Transverse colon (tissue), 4 donors: ENCODE measurements at regions not wholly inside any gene's neighbourhood (a gene's known extent, or its start where the extent isn't known, plus 50 kb on each side); places are given as distances from the start of the nearest gene placed in this dataset.

Source experiments
- DNase-seq: peaks from one replicate; pipeline ENCODE4 v3.0.0-alpha.2; 2019
- H3K27ac ChIP-seq, 4 donors: fragments of 200-600 bp; sonication (generic); 2 replicates each; pipeline ENCODE4 v1.5.1; 2016 to 2018; ENCODE audit warnings: inconsistent platforms in 4 of 4
- H3K27me3 ChIP-seq: fragments of 200-600 bp; sonication (generic); 2 replicates; pipeline ENCODE4 v1.5.1; 2017; ENCODE audit warnings: inconsistent platforms
- H3K36me3 ChIP-seq, 4 donors: fragments of 200-600 bp; sonication (generic); 2 replicates each; pipeline ENCODE4 v1.5.1; 2017 to 2019; ENCODE audit warnings: inconsistent platforms in 4 of 4
- H3K4me1 ChIP-seq, 4 donors: fragments of 200-600 bp; sonication (generic); 2 replicates each; pipeline ENCODE4 v1.5.1; 2017 to 2020; ENCODE audit warnings: inconsistent platforms in 4 of 4
- H3K4me3 ChIP-seq, 4 donors: fragments of 200-600 bp; sonication (generic); 1 replicate in 1 of 4; 2 replicates in 3 of 4; pipeline versions ENCODE4 v1.5.1 to v1.6.1; 2017 to 2019; ENCODE audit warnings: inconsistent platforms in 4 of 4
- H3K9me3 ChIP-seq, 2 donors: fragments of 200-600 bp; sonication (generic); 2 replicates each; pipeline ENCODE4 v1.5.1; 2017 to 2019; ENCODE audit warnings: inconsistent platforms in 2 of 2
- CTCF ChIP-seq, 5 experiments: fragments of 200-600 bp in 3 of 5; fragments of 450-650 bp in 2 of 5; sonication (generic) in 3 of 5; IDR thresholded peaks; 1 replicate in 2 of 5; 2 replicates in 3 of 5; pipeline ENCODE4 v1.5.1; 2016 to 2017; ENCODE audit warnings: antibody characterized with exemption in 5 of 5, inconsistent platforms in 3 of 5, mild to moderate bottlenecking in 2 of 5, moderate library complexity in 1 of 5
- EP300 ChIP-seq: sonication (generic); formaldehyde crosslinking; IDR thresholded peaks from one replicate; pipeline ENCODE4 v1.6.1; 2017; ENCODE audit warnings: antibody characterized with exemption, low read depth
- POLR2A ChIP-seq: fragments of 450-650 bp; IDR thresholded peaks from one replicate; pipeline ENCODE4 v1.6.1; 2016; ENCODE audit warnings: antibody characterized with exemption, mild to moderate bottlenecking, moderate library complexity
- POLR2AphosphoS5 ChIP-seq, 3 donors: sonication (generic); formaldehyde crosslinking; IDR thresholded peaks; one replicate each; pipeline ENCODE4 v1.6.1; 2016; ENCODE audit warnings: antibody characterized with exemption in 3 of 3
- WGBS, 2 donors: methylation state at CpG; one replicate each; pipeline ENCODE4 v1.1.5; 2018; ENCODE audit warnings: low coverage in 1 of 2; 5-methylcytosine and 5-hydroxymethylcytosine counted together
- in situ Hi-C, 4 donors: fragments of 200-750 bp; cut with MboI; loops; one replicate each; pipeline versions ENCODE4 v1.15.0 to v1.15.1; 2017; ENCODE audit warnings: low sequenced_read_pairs in 3 of 4, low pct_ligation_motif_present in 1 of 4, low pct_unique_long_range_greater_than_20kb in 1 of 4
- intact Hi-C: fragments of 100-400 bp; cut with DNase I; formaldehyde crosslinking; loops from one replicate; pipeline ENCODE4 v1.15.1; 2023; ENCODE audit warnings: low total_unique reads

GRCh38 chr2:136323195-136323594, 205.2 kb upstream of the CXCR4 start:
- no peaks in the 10 kb centered on the region for H3K4me1 ChIP-seq
- in situ Hi-C loops: no loop called here
- H3K27me3 ChIP-seq: no peaks in the 10 kb centered on the region
- no peaks in the 10 kb centered on the region for H3K36me3 ChIP-seq
- H3K9me3 ChIP-seq: no peaks in the 10 kb centered on the region
- DNase-seq: no peak
- intact Hi-C loops: no loop called here
- H3K4me3 ChIP-seq: no peak overlapping the region
- no peak overlapping the region for H3K27ac ChIP-seq
- WGBS, 2 donors: 40 to 55% methylated on average over 3 of the region's 3 CpGs
- TF ChIP-seq POLR2A (no peak), CTCF (IDR thresholded peaks at IDR 0.05) (no peak), POLR2AphosphoS5 (IDR thresholded peaks at IDR 0.05) (no peak), EP300 (no peak)

GRCh38 chr2:136322428-136322827, 204.5 kb upstream of the CXCR4 start:
- 67 to 86% methylated on average over 1 to 2 of the region's 2 CpGs for WGBS, 2 donors
- no peak for DNase-seq
- H3K4me3 ChIP-seq: no peak overlapping the region
- in situ Hi-C loops (no loop called here), intact Hi-C loops (no loop called here)
- H3K4me1 ChIP-seq: no peaks in the 10 kb centered on the region
- H3K9me3 ChIP-seq: no peaks in the 10 kb centered on the region
- TF ChIP-seq POLR2AphosphoS5 (IDR thresholded peaks at IDR 0.05) (no peak), POLR2A (no peak), EP300 (no peak), CTCF (IDR thresholded peaks at IDR 0.05) (no peak)
- no peaks in the 10 kb centered on the region for H3K27me3 ChIP-seq
- no peaks in the 10 kb centered on the region for H3K36me3 ChIP-seq
- H3K27ac ChIP-seq: no peak overlapping the region

DNA sequence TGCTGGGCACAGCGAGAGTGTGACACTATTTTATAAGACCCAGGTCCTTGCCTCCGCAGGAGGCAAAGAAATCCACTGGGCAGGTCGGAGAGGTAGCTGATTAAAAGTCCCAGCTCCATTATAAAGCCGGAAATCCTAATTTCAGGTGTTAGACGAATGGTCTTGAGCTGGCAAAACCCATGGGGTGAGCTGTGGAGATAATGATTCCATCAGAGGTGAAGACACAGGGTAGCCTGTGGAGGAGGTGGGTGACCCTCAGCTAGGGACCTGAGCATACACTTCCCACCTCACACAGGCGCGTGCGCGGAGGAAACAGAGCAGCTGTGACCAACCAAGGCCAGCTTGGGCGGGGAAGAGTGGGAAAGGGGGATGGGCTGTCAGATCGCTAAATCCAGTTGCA, 201.7 kb upstream of the CXCR4 start:
- Histone ChIP-seq H3K27ac (no peak overlapping the region), H3K4me1 (no peaks in the 10 kb centered on the region), H3K36me3 (no peaks in the 10 kb centered on the region), H3K9me3 (no peaks in the 10 kb centered on the region), H3K27me3 (no peaks in the 10 kb centered on the region), H3K4me3 (no peak overlapping the region)
- intact Hi-C loops (loop anchor here (2.0 kb wide), 1 partner anchor 33 kb away; no protein-coding TSS in a partner anchor), in situ Hi-C loops (no loop called here)
- DNase-seq: no peak
- TF ChIP-seq EP300 (no peak), CTCF (IDR thresholded peaks at IDR 0.05) (no peak), POLR2AphosphoS5 (IDR thresholded peaks at IDR 0.05) (no peak), POLR2A (no peak)
- 90 to 100% methylated on average over 2 to 11 of the region's 11 CpGs for WGBS, 2 donors

GRCh38 chr2:136319237-136319636, 201.3 kb upstream of the CXCR4 start:
- H3K27me3 ChIP-seq: no peaks in the 10 kb centered on the region
- H3K27ac ChIP-seq: no peak overlapping the region
- WGBS, 2 donors: 49 to 67% methylated on average over 1 to 2 of the region's 2 CpGs
- TF ChIP-seq EP300 (no peak), POLR2AphosphoS5 (IDR thresholded peaks at IDR 0.05) (no peak), POLR2A (no peak), CTCF (IDR thresholded peaks at IDR 0.05) (no peak)
- no peaks in the 10 kb centered on the region for H3K9me3 ChIP-seq
- intact Hi-C loops (no loop called here), in situ Hi-C loops (no loop called here)
- H3K36me3 ChIP-seq: no peaks in the 10 kb centered on the region
- no peak overlapping the region for H3K4me3 ChIP-seq
- H3K4me1 ChIP-seq: no peaks in the 10 kb centered on the region
- DNase-seq: no peak
